GM10266 (cell line): ENCODE measurements at regions not wholly inside any gene's neighbourhood (a gene's known extent, or its start where the extent isn't known, plus 50 kb on each side); places are given as distances from the start of the nearest gene placed in this dataset.

ENCODE experiments used
- DNase-seq: peaks from one replicate; pipeline ENCODE4 v3.0.0; 2012; ENCODE audit errors: extremely low spot score
- TF ChIP-seq, protein P1 (sequence below): IDR thresholded peaks from 2 replicates; pipeline ENCODE4 v1.5.1; 2012; ENCODE audit warnings: mild to moderate bottlenecking, low read depth; ENCODE audit not compliant: control insufficient read depth, insufficient read depth; ENCODE audit errors: missing control alignments

- TF ChIP-seq, protein P1, sequence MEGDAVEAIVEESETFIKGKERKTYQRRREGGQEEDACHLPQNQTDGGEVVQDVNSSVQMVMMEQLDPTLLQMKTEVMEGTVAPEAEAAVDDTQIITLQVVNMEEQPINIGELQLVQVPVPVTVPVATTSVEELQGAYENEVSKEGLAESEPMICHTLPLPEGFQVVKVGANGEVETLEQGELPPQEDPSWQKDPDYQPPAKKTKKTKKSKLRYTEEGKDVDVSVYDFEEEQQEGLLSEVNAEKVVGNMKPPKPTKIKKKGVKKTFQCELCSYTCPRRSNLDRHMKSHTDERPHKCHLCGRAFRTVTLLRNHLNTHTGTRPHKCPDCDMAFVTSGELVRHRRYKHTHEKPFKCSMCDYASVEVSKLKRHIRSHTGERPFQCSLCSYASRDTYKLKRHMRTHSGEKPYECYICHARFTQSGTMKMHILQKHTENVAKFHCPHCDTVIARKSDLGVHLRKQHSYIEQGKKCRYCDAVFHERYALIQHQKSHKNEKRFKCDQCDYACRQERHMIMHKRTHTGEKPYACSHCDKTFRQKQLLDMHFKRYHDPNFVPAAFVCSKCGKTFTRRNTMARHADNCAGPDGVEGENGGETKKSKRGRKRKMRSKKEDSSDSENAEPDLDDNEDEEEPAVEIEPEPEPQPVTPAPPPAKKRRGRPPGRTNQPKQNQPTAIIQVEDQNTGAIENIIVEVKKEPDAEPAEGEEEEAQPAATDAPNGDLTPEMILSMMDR, result no peak
- no peak for DNase-seq
Observed at GRCh38 chr3:178042376-178042775, 493.9 kb upstream of the KCNMB2 start.

- TF ChIP-seq, protein P1, result no peak
- DNase-seq, result no peak
Observed at GRCh38 chr3:178043084-178043483, 493.2 kb upstream of the KCNMB2 start.

DNA sequence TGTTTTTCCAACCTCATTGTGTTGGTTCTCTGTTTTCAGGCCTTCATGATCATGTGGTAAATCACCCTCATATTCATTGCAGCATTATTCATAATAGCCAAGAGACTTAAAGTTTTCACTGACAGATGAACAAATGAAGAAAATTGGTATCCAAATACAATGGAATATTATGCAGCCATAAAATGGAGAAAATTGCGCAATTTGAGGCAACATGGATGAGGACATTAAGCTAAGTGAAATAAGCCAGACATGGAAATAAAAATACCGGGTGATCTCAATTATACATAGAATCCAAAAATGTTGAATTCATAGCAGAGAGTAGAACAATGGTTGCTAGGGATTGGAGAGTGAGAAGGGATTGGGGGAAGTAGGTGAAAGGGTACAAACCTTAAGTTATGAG lies 491.9 kb upstream of the KCNMB2 start:
- DNase-seq, result no peak
- TF ChIP-seq, protein P1, result no peak

DNA sequence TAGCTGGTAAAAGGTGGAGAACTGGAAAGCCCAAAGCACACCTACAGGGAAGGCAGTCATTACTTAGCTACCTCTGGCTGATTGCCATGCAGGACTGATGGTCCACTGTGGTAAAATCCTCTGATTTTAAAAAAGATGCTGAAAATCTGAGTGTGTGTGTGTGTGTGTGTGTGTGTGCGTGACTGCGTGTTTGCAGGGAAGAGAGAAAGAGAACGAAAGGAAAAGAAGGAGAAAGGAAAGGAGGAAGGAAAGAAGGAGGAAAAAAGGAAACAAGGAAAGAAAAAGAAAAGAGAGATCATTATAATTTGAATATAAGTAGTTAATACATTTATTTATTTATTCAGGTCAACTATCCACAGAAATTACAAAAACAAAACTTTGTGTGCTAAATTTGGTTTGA lies 488.7 kb upstream of the KCNMB2 start:
- no peak for DNase-seq
- TF ChIP-seq, protein P1, result no peak

DNA sequence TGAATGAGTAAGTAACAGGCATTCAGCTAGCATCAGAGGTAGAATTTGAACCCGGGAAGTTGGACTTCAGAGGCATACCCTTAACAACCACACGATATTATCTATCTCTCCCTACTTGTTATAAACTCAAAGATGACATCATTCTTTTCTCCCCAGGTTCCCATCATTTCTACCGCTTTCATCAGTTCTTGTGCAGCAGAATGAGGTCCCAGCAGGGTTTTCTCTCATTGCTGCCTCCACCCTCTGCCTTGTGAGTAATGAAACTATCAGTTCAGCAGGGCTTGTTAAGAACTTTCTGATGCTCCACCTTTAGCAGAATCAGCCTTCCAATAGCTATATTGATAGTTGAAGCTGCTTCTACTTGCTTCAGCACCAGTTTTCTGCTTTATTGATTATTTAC lies 487.5 kb upstream of the KCNMB2 start:
- DNase-seq, result no peak
- TF ChIP-seq, protein P1, result no peak

- DNase-seq, result no peak
- TF ChIP-seq, protein P1, result no peak
Observed at GRCh38 chr3:178054471-178054870, 481.8 kb upstream of the KCNMB2 start.

GRCh38 chr3:178055939-178056338 lies 480.3 kb upstream of the KCNMB2 start:
- DNase-seq, result no peak
- TF ChIP-seq, protein P1, result no peak
